ENCODE measurements at regions not wholly inside any gene's neighbourhood (a gene's known extent, or its start where the extent isn't known, plus 50 kb on each side); places are given as distances from the start of the nearest gene placed in this dataset.

DNA sequence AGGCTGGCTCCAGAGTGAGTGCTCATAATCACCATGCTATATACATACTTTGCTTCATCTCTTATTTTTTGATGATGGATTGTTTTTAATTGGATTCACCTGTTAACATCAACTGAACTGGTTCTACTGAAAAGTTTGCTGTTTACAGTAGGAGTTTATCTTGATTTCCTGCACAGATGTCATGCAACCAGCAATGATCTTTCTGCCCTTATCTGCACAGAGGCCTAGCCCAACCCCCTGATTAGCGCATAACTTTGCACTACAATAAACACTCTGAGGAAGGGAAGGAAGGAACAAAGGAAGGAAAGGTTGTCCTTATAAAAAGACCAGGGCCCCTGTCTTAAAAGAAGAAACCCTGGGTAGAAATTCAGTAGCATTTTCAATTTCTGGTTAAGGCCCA lies 152.9 kb downstream of the RGS9 start:
- no peaks in the 10 kb centered on the region for H3K27me3 ChIP-seq (ENCODE audit: insufficient read depth, low read length)
- H3K27ac ChIP-seq (ENCODE audit: low read depth, low read length) = no peak overlapping the region
- H3K9me3 ChIP-seq (ENCODE audit: low read depth, low read length) = no peaks in the 10 kb centered on the region
- H4K20me1 ChIP-seq (ENCODE audit: insufficient read depth, low read length) = no peaks in the 10 kb centered on the region
- peaks cover 10% of the 10 kb centered on the region for H3K4me1 ChIP-seq (ENCODE audit: insufficient read depth, low read length)
- TF ChIP-seq, protein P1, sequence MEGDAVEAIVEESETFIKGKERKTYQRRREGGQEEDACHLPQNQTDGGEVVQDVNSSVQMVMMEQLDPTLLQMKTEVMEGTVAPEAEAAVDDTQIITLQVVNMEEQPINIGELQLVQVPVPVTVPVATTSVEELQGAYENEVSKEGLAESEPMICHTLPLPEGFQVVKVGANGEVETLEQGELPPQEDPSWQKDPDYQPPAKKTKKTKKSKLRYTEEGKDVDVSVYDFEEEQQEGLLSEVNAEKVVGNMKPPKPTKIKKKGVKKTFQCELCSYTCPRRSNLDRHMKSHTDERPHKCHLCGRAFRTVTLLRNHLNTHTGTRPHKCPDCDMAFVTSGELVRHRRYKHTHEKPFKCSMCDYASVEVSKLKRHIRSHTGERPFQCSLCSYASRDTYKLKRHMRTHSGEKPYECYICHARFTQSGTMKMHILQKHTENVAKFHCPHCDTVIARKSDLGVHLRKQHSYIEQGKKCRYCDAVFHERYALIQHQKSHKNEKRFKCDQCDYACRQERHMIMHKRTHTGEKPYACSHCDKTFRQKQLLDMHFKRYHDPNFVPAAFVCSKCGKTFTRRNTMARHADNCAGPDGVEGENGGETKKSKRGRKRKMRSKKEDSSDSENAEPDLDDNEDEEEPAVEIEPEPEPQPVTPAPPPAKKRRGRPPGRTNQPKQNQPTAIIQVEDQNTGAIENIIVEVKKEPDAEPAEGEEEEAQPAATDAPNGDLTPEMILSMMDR (IDR thresholded peaks at IDR 0.05; ENCODE audit: extremely low read depth, low read depth, low read length) = no peak
- H3K79me2 ChIP-seq (ENCODE audit: insufficient read depth, low read length) = no peaks in the 10 kb centered on the region
- no peak overlapping the region for H3K4me2 ChIP-seq (ENCODE audit: insufficient read depth, low read length)
- no peaks in the 10 kb centered on the region for H3K36me3 ChIP-seq (ENCODE audit: insufficient read depth, low read length)
- H2AFZ ChIP-seq (ENCODE audit: low read length) = no peak overlapping the region
- DNase-seq (ENCODE audit: insufficient read length, low spot score, missing footprints) = no peak
- no peak overlapping the region for H3K4me3 ChIP-seq (ENCODE audit: insufficient read depth, low read length)

DNA sequence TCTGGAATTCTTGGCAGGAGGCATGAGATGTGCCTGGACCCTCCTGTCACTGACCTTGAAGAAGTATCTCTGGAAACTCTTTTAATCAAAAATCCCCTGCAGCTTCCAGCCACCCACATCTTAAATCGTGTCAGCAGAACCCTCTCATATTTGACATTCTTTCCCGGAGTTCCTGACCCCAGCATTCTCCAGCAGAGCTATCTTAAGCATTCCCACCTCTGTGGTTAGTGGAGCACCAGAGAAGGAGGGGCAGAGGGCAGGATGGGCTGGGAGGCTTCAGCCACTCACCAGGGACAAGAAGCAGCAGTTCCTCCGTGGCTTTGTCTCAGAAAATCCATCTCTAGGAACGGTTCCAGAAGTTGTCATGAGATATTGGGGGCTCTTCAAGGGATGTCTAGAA lies 149.9 kb downstream of the RGS9 start:
- H3K4me2 ChIP-seq (ENCODE audit: insufficient read depth, low read length) = peak overlapping the region; percentile 29
- H3K27me3 ChIP-seq (ENCODE audit: insufficient read depth, low read length) = no peaks in the 10 kb centered on the region

DNA sequence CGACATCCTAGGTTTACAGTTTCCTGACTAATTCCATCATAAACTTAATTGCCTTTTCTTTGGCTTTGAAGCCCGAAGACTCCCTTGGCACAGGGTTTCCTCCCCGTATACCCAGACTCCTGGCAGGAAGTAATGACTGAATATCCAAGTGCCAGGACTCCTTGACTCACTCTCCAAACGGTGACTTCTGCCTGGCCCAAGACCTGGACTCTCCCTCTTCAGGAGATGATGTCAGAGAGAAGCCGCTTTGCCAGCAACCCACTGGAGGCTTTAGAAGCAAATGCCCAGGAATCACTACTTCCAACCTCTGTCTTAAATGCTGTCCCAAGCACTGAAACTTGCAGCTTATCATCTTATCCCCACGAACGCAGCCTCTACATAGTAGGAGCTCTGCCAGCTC lies 146.5 kb downstream of the RGS9 start:
- Histone ChIP-seq H3K4me3 (ENCODE audit: insufficient read depth, low read length) (no peak overlapping the region), H3K9me3 (ENCODE audit: low read depth, low read length) (no peaks in the 10 kb centered on the region), H3K4me2 (ENCODE audit: insufficient read depth, low read length) (no peak overlapping the region), H4K20me1 (ENCODE audit: insufficient read depth, low read length) (no peaks in the 10 kb centered on the region), H3K27me3 (ENCODE audit: insufficient read depth, low read length) (no peaks in the 10 kb centered on the region), H2AFZ (ENCODE audit: low read length) (no peak overlapping the region), H3K36me3 (ENCODE audit: insufficient read depth, low read length) (no peaks in the 10 kb centered on the region), H3K4me1 (ENCODE audit: insufficient read depth, low read length) (peaks cover 13% of the 10 kb centered on the region), H3K79me2 (ENCODE audit: insufficient read depth, low read length) (no peaks in the 10 kb centered on the region), H3K27ac (ENCODE audit: low read depth, low read length) (no peak overlapping the region)
- DNase-seq (ENCODE audit: insufficient read length, low spot score, missing footprints) = peak; percentile 84
- TF ChIP-seq, protein P1 (IDR thresholded peaks at IDR 0.05; ENCODE audit: extremely low read depth, low read depth, low read length) = no peak

More for the DNA sequence above, 149.9 kb downstream of the RGS9 start:
- peaks cover 13% of the 10 kb centered on the region for H3K4me1 ChIP-seq (ENCODE audit: insufficient read depth, low read length)
- H3K36me3 ChIP-seq (ENCODE audit: insufficient read depth, low read length) = no peaks in the 10 kb centered on the region
- TF ChIP-seq, protein P1 (IDR thresholded peaks at IDR 0.05; ENCODE audit: extremely low read depth, low read depth, low read length) = no peak
- peak; percentile 82 for DNase-seq (ENCODE audit: insufficient read length, low spot score, missing footprints)
- H3K79me2 ChIP-seq (ENCODE audit: insufficient read depth, low read length) = no peaks in the 10 kb centered on the region
- no peaks in the 10 kb centered on the region for H3K9me3 ChIP-seq (ENCODE audit: low read depth, low read length)
- no peak overlapping the region for H3K4me3 ChIP-seq (ENCODE audit: insufficient read depth, low read length)
- no peak overlapping the region for H3K27ac ChIP-seq (ENCODE audit: low read depth, low read length)
- H2AFZ ChIP-seq (ENCODE audit: low read length) = no peak overlapping the region
- no peaks in the 10 kb centered on the region for H4K20me1 ChIP-seq (ENCODE audit: insufficient read depth, low read length)

DNA sequence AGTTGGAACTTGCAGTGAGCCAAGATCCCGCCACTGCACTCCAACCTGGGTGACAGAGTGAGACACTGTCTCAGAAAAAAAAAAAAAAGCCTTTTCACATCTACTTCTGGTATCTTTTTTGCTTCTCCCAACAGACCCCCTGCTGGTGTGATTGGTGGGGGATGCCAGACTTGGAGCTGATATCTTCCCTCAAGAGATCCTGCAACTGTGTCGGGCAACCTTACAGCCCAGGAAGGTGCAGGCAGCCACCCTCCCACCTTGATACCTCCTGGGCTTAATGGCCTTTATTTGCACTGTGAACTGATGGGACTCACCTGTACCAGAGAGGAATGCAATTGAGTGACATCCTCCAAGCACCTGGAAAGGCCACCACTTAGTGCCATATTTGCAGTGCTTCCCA lies 142.3 kb downstream of the RGS9 start:
- no peak overlapping the region for H3K27ac ChIP-seq (ENCODE audit: low read depth, low read length)
- no peak for DNase-seq (ENCODE audit: insufficient read length, low spot score, missing footprints)
- no peaks in the 10 kb centered on the region for H3K9me3 ChIP-seq (ENCODE audit: low read depth, low read length)
- no peaks in the 10 kb centered on the region for H4K20me1 ChIP-seq (ENCODE audit: insufficient read depth, low read length)
- H3K4me1 ChIP-seq (ENCODE audit: insufficient read depth, low read length) = peaks cover 3% of the 10 kb centered on the region
- TF ChIP-seq, protein P1 (IDR thresholded peaks at IDR 0.05; ENCODE audit: extremely low read depth, low read depth, low read length) = no peak
- no peak overlapping the region for H3K4me3 ChIP-seq (ENCODE audit: insufficient read depth, low read length)
- H2AFZ ChIP-seq (ENCODE audit: low read length) = no peak overlapping the region
- H3K4me2 ChIP-seq (ENCODE audit: insufficient read depth, low read length) = no peak overlapping the region
- no peaks in the 10 kb centered on the region for H3K36me3 ChIP-seq (ENCODE audit: insufficient read depth, low read length)
- H3K79me2 ChIP-seq (ENCODE audit: insufficient read depth, low read length) = no peaks in the 10 kb centered on the region
- no peaks in the 10 kb centered on the region for H3K27me3 ChIP-seq (ENCODE audit: insufficient read depth, low read length)
